Urothelium cell line (cell line): ENCODE measurements at regions not wholly inside any gene's neighbourhood (a gene's known extent, or its start where the extent isn't known, plus 50 kb on each side); places are given as distances from the start of the nearest gene placed in this dataset.
"Not testable (repeated sequence)": the region's sequence is repeated elsewhere in the genome, so short reads cannot be mapped to it uniquely, and the experiment has no call there.

ENCODE experiments used
- DNase-seq: peaks from one replicate; pipeline ENCODE4 v3.0.0; 2011; ENCODE audit warnings: low spot score, mixed read lengths
- FAIRE-seq: peaks from 2 replicates; lab custom pipeline; 2011; peaks lifted over from hg19 to GRCh38; lab: Jason Lieb, UNC

DNA sequence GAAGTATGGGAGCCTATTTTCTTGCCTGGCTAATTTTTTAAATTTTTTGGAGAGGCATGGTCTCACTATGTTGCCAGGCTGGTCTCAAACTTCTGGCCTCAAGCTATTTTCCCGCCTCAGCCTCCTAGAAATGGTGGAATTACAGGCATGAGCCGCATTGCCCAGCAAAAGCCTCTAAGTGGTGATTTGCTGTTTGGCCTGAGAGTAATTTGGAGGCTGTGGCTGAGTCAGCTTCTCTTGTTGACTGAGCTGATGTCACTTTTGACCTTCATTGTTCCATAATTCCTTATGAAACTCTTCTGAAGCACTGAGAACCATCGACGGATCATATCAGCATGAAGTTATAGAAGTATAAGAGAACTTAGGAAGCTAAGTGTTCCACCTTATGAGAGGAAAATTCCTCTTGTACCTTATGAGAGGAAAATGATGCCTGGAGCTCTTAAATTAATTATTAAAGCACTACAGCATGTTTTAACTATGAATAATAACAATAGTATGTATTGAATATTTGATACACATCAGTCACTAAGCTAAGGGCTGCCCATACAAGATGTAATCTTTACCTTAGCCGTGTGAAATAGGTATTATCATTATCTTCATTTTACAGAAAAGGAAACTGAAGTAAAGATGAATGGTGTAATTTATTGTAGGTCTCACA is 220.8 kb upstream of the MON1B start:
- FAIRE-seq (no peak), DNase-seq (peak; percentile 42)

DNA sequence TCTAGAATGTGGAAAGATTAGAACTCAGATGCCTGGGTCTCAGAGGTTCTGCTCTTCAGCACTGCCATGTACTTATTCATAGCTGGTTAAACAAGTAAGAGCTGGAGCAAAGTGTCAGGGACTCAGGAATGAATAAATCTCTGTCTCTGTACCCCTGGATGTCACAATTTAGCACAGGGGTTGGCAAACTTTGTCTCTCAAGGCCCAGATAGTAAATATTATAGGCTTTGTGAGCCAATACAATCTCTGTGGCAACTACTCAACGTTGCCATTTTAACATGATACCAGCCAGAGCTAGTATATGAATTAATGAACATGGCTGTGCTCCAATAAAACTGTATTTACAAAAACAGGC is 220.3 kb upstream of the MON1B start:
- DNase-seq (no peak), FAIRE-seq (peak; percentile 13)

DNA sequence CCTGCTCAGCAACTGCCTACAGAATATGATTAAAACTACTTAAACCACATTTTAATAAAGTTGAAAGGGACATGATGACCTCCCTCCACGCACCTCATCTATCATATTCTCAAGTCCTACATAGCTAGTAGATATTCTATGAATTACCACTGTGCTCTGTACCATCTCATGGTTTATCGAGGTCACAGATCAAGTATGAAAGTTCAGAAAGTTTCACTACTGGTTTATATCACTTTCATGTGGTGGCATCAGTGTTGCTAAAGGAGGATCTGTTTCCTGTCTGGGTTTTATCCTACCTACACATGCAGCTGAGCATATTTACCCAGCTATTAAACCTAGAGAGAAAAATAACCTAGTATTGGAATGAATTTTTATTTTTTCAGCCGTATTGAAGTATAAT is 214.9 kb upstream of the MON1B start:
- DNase-seq, result no peak
- no peak for FAIRE-seq

DNA sequence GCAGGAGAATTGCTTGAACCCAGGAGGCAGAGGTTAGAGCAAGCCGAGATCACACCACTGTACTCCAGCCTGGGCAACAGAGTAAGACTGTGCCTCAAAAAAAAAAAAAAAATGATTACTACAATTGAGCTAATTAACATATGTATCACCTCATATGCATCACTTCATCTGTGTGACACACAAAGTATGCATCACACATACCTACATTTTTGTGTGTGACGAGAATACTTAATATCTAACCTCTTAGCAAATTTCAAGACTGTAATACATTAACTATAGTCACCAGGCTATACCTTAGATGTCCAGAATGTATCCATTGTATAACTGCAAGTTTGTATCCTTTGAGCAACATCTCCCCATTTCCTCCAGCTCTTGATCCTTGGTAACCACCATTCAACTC is 214.2 kb upstream of the MON1B start:
- no peak for FAIRE-seq
- no peak for DNase-seq

DNA sequence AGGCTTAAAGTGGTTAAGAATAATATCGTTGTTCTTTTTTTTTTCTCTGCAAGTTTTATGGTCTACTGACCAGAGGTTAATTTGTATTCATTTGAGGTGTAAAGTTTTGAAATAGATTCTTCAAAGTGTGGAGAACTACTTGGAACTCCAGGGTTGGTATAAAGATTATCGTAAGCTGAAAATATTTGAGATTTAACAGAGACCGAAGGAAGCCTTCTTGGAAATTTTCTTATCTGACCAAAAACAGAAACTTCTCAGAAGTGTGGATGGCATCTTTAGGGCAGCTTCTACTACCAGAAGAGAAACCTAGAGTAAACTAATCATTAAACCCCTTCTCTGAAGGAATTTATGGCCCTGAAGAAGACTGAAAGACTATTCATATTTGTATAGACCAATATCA is 206.8 kb upstream of the MON1B start:
- no peak for FAIRE-seq

DNA sequence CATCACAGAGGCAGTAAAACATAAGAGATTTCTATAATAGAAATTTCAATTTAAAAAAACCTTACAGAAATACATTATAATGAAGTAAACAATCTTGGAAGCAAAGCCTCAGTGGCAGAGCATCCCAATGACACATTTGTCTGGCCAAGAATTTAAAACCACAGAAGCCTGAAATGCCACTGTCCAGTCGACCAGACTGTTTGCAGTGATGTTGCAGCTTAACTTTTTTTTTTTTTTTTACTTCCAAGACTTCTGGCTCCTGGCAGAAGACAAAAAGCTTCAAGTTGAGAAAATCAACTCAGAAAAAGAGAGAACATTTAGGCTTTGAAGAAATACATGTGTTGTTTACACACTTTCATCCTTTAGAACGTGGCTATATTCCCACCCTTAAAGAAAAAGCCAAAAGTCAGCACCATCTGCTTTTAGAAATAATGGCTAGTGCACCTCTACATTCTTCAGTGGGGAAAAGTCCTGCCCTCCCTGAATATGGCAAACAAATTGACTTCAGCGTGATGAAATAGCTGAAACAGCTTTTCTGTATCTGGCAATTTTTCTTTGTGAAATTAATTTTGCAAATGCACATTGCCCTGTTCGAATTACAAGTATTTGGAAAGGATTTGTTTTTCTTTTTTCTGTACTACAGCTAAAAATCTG is 205.5 kb upstream of the MON1B start:
- no peak for DNase-seq
- FAIRE-seq, result no peak

More for the DNA sequence above, 206.8 kb upstream of the MON1B start:
- DNase-seq, result no peak

DNA sequence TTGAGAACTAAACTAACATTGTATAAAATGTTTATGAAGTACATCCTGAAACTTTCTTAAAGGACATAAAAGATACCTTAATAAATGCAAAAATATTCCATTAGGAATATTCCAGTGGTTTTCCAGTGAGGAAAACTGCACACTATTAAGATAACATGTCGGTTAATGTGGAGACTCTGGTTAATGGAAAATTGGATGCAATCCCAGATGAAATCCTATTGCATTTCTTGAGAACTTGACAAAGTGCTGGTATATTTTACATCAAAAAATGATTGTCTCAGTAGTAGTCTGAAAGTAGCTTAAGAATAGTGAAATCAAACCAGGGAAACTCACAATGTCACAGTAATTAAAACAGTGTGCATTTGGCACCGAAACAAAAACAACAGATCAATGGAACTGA is 202.5 kb upstream of the MON1B start:
- no peak for FAIRE-seq
- no peak for DNase-seq

DNA sequence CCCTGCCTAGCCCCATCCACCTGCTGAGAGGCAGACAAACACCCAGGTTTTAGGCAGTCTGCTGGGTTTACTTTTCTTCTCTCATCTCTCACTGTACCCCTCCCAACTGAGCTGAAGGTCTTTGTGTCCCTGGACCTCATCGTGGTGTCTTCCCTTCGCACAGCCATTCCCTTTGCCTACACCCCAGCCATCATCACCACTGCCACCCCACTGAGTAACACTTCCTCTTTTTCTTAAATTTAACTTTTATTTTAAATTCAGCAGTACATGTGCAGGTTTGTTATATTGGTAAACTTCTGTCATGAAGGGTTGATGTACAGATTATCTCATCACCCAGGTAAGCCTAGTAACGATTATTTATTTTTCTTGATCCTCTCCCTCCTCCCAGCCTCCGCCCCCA is 188.3 kb upstream of the MON1B start:
- DNase-seq (no peak), FAIRE-seq (no peak)

DNA sequence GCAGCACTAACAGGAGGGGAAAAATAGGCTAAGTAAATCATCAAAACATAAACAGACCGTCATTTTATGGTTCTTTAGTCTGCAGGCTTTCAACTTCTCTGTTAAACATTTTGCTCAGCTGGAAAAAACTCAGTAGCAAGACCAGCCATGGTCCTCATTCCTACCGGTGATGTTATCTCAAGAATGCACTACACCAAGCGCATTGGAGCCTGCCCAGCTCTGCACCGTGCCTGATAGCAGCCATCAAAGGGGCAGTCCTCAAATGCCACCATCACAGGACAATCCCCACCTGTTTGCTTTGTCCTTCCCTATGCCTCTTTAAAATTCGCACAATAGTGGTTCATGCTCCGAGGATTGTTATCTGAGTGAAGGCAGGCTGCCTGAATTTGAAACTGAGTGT is 181.5 kb upstream of the MON1B start:
- DNase-seq (no peak), FAIRE-seq (no peak)

DNA sequence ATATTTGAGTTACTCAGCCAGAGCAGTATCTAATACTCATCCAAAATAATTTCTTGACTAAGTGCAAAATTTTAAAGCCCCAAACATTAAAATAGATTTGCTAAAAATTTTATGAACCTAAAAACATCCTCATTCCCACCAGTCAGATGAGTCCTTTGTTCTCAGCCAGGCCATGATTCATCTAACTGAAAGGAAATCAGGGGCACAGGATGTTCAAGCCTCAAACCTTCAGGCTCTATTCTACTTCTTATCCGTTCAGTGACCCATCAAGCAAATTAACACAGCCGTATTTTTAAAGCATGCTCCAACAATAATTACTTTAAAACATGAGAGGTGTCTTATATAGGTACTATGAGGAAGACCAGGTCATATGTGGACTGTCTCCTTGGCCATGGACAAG is 176.5 kb upstream of the MON1B start:
- FAIRE-seq (no peak), DNase-seq (no peak)

DNA sequence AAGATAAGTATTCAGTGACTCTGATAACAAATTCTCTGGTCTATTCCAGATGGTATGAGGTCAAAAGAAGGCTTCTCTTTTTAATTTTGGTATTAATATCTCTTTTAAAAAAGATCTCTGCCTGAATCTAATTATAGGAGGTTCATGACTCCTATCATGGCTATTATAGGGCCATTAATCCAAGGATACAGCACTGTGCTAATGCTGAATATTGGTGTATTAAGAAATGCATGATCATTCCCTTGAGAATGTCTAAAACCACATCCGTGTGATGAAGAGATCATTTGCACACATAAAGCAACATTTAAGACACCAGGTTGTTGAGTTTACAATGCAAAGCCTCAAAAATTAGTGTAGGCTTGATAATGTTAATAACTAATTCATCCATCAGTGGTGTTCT is 160.4 kb upstream of the MON1B start:
- FAIRE-seq, result no peak
- DNase-seq, result no peak

DNA sequence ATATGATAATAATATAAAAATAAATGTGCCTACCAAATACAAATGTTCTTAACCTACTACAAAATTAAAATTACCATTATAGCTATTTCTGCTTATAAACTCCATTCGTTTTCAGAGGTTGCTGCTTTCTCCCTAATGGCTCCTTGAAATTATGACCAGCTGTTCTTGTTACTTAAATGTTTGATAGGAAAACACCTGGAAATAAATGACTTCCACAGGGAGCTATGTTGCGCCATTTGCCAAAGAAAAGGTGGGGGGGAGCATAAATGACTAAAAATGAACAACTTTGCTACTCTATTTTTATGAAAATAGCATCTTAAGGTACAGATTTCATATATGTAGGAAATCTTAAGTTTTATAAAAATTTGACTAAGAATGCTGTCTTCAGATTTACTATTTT is 157.5 kb upstream of the MON1B start:
- FAIRE-seq, result no peak
- no peak for DNase-seq

DNA sequence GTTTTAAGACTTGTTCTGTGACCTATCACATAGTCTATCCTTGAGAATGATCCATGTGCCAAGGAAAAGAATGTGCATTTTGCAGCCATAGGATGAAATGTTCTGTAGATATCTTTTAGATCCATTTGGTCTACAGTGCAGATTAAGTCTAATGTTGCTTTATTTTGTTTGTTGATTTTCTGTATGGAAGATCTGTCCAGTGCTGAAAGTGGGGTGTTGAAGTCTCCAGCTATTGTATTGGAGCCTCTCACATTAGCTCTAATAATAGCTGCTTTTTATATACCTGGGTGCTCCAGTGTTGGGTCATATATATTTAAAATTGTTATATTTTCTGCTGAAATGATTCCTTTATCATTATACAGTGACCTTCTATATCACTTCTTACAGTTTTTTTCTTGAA is 155.6 kb upstream of the MON1B start:
- FAIRE-seq, result no peak
- no peak for DNase-seq

DNA sequence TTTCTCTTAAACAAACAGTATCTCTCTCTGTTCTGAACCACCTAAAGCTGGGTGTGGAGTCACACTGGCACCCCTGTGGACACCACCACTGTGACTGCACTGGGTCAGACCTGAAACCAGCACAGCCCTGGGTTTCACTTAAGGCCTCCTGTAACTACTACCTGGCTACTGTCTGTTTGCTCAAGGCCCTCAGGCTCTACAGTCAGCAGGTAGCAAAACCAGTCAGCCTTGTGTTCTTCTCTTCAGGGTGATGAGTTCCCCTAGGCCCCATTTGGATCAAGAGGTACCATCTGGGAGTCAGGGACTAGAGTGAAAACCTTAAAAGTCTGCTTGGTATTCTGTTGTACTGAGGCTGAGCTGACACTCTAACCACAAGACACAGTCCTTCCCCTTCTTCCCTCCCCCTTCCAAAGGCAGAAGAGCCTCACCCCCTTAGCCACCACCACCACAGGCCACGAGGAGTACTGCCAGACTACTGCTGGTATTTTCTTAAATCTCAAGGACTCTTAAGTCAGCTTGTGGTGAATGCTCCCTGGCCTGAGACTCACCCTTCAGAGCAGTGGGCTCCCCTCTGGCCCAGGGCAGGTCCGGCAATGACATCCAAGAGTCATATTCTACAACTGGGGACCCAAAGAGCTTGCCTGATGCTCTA is 153.2 kb upstream of the MON1B start:
- FAIRE-seq, result no peak
- DNase-seq, result no peak

DNA sequence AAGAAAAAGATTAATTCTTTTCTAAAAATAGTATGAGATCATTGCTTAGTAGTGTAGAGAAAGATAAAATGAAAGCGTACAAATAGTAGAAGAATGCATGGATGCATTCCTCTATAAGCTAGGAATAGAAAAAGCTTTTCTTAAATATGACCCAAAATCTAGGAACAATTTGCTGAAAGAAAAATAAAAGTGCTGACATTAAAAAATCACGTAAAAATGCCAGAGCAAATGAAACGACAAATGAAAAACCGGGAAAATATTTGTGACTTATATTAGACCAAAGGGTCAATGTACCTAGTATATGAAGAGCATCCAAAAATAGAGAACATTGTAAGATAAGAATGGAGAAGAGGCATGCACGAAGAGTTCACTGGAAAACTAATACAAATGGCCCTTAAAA is 149.5 kb upstream of the MON1B start:
- no peak for FAIRE-seq
- DNase-seq, result no peak

DNA sequence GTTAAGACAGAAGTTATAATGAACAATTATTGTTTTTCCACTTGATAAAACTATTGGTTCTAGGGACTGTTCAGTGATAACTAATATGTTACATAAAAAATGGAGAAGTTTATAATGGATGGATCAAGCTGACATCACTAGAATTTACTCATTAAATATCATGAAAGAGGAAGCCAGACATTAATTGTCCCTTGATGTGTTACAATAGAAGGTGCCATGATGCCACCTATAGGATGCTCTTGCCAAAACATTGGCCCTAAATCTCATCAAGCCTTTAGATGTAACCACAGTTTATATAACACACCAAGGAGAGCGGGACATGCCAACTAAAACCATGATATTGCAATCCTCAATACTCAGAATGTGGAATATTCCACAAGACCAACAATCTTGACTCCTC is 147.9 kb upstream of the MON1B start:
- DNase-seq (no peak), FAIRE-seq (no peak)

DNA sequence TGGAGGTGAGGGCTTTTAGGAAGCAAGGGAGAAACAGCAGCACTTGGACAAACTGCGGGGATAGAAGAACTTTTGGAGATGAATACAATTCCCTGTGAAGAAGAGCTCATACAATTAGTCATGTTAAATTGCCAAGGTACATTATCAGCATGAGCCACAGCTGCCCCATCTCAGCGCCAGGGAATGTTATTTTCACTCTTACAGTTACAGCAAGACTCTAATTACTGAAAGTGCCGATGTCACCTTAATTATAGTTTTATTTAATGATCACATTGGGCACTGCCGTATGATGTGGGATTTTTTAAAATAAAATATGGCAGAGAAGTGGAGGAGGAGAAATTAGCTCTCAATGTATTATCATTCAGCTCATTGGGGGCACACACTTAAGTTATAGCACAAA is 144.8 kb upstream of the MON1B start:
- FAIRE-seq (no peak), DNase-seq (no peak)

DNA sequence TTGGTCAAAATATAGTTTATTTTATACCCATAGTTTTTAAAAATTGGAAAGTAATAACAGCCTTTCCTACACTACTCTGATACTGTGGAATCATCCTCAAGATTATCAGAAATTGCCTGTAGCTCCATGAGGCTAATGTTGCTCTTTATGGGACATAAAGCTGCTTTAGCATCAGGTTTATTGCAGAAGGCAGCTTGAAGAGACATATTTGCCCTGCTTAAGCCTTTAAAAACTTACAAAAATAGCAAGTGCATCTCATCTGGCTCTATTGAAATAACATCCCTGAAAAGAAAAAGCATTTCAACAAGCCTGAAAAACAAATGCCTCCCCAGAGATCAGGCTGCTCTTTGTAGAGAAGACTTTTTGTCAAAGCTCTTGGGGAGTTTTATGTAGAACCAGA is 142.9 kb upstream of the MON1B start:
- FAIRE-seq (no peak), DNase-seq (no peak)

DNA sequence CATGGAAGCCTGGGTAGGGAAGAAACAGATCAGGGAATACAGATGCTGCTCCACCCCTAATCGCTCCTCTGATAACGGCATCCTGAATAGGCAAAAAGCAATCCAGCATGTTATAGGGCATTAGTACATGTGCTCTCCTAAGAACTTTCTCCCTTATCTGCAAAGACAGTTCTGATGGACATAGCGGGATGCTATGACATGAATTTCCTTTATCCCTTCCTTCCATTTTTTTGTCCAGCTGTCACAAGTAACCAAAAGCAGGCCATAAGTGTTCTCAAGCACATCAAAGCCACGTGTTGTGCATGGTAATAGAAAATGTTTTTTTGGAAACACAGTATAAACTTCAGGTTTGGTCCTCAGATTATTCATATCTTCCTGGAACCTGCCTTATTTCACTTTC is 141.4 kb upstream of the MON1B start:
- no peak for FAIRE-seq
- no peak for DNase-seq

DNA sequence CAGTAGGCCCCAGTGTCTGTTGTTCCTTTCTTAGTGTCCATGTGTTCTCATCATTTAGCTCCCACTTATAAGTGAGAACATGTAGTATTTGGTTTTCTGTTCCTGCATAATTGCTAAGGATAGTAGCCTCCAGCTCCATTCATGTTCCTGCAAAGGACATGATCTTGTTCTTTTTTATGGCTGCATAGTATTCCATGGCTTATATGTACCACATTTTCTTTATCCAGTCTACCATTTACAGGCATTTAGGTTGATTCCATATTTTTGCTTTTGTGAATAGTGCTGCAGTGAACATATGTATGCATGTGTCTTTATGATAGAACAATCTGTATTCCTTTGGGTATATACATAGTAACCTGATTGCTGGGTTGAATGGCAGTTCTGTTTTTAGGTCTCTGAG is 134.4 kb upstream of the MON1B start:
- DNase-seq, FAIRE-seq: not testable (repeated sequence)

DNA sequence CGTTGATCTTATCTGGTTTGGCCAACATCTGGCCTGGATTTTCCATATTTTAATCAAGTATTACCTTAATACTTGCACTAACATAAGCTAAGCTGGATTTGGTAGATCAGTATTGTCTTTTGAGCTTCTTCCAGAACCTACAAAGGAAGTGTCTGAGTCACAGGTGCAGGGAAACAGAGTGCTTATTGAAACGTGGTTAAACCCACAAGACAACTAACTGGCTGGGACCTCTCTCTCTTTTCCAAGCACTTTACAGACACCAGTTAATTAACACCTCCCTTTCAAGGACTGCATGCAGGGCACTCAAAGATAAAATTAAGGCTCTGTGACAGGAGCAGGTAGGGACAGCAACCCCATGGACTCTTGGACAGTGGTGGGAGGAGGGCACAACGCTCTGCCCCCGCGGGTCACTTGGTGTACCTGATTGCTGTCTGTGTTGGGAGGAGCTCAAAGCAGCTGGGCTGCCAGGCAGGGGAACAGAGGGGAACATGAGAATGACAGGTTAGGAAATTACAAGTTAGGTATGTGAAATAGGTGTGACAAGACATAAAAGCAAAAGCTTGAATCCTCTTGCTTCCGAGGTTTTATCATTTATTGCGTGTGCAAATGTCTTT is 133.7 kb upstream of the MON1B start:
- FAIRE-seq, result no peak

DNA sequence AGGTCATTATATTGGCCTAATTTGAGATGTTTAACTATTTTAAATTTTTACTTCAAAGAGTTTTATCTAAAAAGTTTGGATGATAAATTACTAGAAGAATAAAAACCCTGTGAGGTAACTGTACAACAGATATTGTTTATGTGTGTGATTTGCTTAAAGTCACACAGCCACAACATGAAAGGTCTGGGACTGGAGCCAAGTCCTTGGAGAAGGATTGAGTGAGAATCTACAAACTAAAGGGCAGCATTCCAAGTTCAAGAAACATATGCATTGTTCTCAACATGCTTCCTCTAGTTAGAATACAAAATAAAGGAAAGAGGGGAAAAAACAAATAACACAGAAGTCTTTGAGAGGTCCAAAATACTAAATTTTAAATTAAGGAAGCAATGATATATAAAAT is 131.5 kb upstream of the MON1B start:
- FAIRE-seq, result no peak

More for the DNA sequence above, 133.7 kb upstream of the MON1B start:
- no peak for DNase-seq

More for the DNA sequence above, 131.5 kb upstream of the MON1B start:
- no peak for DNase-seq
